ENCODE measurements at regions not wholly inside any gene's neighbourhood (a gene's known extent, or its start where the extent isn't known, plus 50 kb on each side); places are given as distances from the start of the nearest gene placed in this dataset.

DNA sequence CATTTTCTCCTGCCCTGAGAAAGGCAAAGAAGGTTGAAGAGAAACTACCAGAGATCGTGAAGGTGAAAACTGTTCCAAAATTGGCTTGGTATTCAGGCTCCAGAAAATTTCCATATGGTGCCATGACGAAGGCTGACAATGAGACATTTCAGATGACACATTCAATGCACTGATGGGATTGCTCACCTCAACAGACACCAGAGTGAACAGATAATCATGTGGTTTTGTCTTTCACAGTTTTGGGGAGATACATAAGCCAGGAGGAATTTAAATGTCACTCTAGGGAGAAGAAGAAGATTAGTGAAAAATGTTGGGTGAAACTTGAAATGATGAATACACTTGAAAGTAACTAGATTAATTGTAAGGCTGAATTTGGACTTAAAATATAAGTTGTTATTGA lies 339.7 kb upstream of the EPHA3 start:
- Histone ChIP-seq H3K27ac (ENCODE audit: extremely low read depth, low read depth, low read length) (no peak overlapping the region), H3K9me3 (ENCODE audit: control insufficient read depth, insufficient read depth, low read depth, low read length) (no peaks in the 10 kb centered on the region), H3K4me1 (ENCODE audit: control insufficient read depth, insufficient read depth, low read length) (no peaks in the 10 kb centered on the region), H3K4me3 (ENCODE audit: low read depth, low read length) (no peak overlapping the region), H3K36me3 (ENCODE audit: control insufficient read depth in 2 of 2, insufficient read depth in 1 of 2, low read length in 2 of 2) (no peaks in the 10 kb centered on the region)
- ChIA-PET POLR2A (no interaction called here), CTCF (no interaction called here)
- TF ChIP-seq ZNF677 (tag by site-specific recombination; IDR thresholded peaks at IDR 0.05) (no peak), ZNF426 (tag by site-specific recombination; IDR thresholded peaks at IDR 0.05) (no peak), ZNF596 (tag by site-specific recombination; IDR thresholded peaks at IDR 0.05) (no peak), ZNF2 (tag by site-specific recombination; IDR thresholded peaks at IDR 0.05) (no peak), ZNF473 (tag by site-specific recombination; IDR thresholded peaks at IDR 0.05) (no peak), SP7 (tag by site-specific recombination; IDR thresholded peaks at IDR 0.05) (no peak), WT1 (tag by site-specific recombination; IDR thresholded peaks at IDR 0.05) (no peak)
- TF ChIP-seq, protein P1, sequence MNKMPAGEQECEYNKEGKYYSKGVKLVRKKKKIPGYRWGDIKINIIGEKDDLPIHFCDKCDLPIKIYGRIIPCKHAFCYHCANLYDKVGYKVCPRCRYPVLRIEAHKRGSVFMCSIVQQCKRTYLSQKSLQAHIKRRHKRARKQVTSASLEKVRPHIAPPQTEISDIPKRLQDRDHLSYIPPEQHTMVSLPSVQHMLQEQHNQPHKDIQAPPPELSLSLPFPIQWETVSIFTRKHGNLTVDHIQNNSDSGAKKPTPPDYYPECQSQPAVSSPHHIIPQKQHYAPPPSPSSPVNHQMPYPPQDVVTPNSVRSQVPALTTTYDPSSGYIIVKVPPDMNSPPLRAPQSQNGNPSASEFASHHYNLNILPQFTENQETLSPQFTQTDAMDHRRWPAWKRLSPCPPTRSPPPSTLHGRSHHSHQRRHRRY (tag by site-specific recombination; IDR thresholded peaks at IDR 0.05): no peak
- TF ChIP-seq, protein P2, sequence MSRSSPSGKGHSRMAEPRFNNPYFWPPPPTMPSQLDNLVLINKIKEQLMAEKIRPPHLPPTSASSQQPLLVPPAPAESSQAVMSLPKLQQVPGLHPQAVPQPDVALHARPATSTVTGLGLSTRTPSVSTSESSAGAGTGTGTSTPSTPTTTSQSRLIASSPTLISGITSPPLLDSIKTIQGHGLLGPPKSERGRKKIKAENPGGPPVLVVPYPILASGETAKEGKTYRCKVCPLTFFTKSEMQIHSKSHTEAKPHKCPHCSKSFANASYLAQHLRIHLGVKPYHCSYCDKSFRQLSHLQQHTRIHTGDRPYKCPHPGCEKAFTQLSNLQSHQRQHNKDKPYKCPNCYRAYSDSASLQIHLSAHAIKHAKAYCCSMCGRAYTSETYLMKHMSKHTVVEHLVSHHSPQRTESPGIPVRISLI (tag by site-specific recombination; IDR thresholded peaks at IDR 0.05): no peak
- TF ChIP-seq, protein P3, sequence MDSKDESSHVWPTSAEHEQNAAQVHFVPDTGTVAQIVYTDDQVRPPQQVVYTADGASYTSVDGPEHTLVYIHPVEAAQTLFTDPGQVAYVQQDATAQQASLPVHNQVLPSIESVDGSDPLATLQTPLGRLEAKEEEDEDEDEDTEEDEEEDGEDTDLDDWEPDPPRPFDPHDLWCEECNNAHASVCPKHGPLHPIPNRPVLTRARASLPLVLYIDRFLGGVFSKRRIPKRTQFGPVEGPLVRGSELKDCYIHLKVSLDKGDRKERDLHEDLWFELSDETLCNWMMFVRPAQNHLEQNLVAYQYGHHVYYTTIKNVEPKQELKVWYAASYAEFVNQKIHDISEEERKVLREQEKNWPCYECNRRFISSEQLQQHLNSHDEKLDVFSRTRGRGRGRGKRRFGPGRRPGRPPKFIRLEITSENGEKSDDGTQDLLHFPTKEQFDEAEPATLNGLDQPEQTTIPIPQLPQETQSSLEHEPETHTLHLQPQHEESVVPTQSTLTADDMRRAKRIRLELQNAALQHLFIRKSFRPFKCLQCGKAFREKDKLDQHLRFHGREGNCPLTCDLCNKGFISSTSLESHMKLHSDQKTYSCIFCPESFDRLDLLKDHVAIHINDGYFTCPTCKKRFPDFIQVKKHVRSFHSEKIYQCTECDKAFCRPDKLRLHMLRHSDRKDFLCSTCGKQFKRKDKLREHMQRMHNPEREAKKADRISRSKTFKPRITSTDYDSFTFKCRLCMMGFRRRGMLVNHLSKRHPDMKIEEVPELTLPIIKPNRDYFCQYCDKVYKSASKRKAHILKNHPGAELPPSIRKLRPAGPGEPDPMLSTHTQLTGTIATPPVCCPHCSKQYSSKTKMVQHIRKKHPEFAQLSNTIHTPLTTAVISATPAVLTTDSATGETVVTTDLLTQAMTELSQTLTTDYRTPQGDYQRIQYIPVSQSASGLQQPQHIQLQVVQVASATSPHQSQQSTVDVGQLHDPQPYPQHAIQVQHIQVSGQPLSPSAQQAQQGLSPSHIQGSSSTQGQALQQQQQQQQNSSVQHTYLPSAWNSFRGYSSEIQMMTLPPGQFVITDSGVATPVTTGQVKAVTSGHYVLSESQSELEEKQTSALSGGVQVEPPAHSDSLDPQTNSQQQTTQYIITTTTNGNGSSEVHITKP (tag by site-specific recombination; IDR thresholded peaks at IDR 0.05): no peak
- TF ChIP-seq, protein P4, sequence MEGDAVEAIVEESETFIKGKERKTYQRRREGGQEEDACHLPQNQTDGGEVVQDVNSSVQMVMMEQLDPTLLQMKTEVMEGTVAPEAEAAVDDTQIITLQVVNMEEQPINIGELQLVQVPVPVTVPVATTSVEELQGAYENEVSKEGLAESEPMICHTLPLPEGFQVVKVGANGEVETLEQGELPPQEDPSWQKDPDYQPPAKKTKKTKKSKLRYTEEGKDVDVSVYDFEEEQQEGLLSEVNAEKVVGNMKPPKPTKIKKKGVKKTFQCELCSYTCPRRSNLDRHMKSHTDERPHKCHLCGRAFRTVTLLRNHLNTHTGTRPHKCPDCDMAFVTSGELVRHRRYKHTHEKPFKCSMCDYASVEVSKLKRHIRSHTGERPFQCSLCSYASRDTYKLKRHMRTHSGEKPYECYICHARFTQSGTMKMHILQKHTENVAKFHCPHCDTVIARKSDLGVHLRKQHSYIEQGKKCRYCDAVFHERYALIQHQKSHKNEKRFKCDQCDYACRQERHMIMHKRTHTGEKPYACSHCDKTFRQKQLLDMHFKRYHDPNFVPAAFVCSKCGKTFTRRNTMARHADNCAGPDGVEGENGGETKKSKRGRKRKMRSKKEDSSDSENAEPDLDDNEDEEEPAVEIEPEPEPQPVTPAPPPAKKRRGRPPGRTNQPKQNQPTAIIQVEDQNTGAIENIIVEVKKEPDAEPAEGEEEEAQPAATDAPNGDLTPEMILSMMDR (tag by site-specific recombination; IDR thresholded peaks at IDR 0.05): no peak

DNA sequence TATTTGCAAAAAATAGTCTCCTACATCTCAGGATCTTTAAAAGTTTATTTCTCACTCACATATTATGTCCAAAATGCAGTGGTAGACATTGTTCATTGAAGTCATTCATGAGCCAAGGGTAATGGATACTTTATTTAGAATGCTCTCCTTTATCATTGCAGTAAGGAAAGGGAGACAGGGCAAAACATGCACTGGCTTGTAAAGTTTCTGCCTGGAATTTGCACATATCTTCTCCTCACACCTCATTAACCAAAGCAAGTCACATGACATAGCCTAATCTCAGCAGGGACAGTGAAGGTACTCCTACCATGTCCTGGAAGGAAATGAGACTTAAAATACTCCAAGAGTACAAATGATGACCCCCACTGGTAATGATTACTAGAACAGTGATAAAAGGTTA lies 333.7 kb upstream of the EPHA3 start:
- H3K36me3 ChIP-seq (ENCODE audit: control insufficient read depth in 2 of 2, insufficient read depth in 1 of 2, low read length in 2 of 2): no peaks in the 10 kb centered on the region
- TF ChIP-seq, protein P5, sequence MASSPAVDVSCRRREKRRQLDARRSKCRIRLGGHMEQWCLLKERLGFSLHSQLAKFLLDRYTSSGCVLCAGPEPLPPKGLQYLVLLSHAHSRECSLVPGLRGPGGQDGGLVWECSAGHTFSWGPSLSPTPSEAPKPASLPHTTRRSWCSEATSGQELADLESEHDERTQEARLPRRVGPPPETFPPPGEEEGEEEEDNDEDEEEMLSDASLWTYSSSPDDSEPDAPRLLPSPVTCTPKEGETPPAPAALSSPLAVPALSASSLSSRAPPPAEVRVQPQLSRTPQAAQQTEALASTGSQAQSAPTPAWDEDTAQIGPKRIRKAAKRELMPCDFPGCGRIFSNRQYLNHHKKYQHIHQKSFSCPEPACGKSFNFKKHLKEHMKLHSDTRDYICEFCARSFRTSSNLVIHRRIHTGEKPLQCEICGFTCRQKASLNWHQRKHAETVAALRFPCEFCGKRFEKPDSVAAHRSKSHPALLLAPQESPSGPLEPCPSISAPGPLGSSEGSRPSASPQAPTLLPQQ (tag by site-specific recombination; IDR thresholded peaks at IDR 0.05): no peak
- TF ChIP-seq, protein P6, sequence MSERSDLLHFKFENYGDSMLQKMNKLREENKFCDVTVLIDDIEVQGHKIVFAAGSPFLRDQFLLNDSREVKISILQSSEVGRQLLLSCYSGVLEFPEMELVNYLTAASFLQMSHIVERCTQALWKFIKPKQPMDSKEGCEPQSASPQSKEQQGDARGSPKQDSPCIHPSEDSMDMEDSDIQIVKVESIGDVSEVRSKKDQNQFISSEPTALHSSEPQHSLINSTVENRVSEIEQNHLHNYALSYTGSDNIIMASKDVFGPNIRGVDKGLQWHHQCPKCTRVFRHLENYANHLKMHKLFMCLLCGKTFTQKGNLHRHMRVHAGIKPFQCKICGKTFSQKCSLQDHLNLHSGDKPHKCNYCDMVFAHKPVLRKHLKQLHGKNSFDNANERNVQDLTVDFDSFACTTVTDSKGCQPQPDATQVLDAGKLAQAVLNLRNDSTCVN (tag by site-specific recombination; optimal IDR thresholded peaks at IDR 0.05): no peak
- no peak for TF ChIP-seq ZNF426 (tag by site-specific recombination; IDR thresholded peaks at IDR 0.05)
- no peak for TF ChIP-seq KLF9 (tag by site-specific recombination; IDR thresholded peaks at IDR 0.05; ENCODE audit: low read depth)
- TF ChIP-seq MZF1 (tag by site-specific recombination; IDR thresholded peaks at IDR 0.05; ENCODE audit: borderline replicate concordance): no peak
- no peak for TF ChIP-seq ZNF561 (tag by site-specific recombination; IDR thresholded peaks at IDR 0.05; ENCODE audit: borderline replicate concordance)
- no peak for TF ChIP-seq ZBTB17 (tag by site-specific recombination; IDR thresholded peaks at IDR 0.05)
- TF ChIP-seq ZFP69B (tag by site-specific recombination; IDR thresholded peaks at IDR 0.05): no peak
- H3K4me1 ChIP-seq (ENCODE audit: control insufficient read depth, insufficient read depth, low read length): no peaks in the 10 kb centered on the region
- no peak overlapping the region for H3K4me3 ChIP-seq (ENCODE audit: low read depth, low read length)
- CTCF ChIA-PET: no interaction called here
- no peaks in the 10 kb centered on the region for H3K9me3 ChIP-seq (ENCODE audit: control insufficient read depth, insufficient read depth, low read depth, low read length)
- H3K27ac ChIP-seq (ENCODE audit: extremely low read depth, low read depth, low read length): no peak overlapping the region
- POLR2A ChIA-PET: no interaction called here

All from HEK293 (cell line).